Hepatocyte (in vitro differentiated cells): ENCODE measurements at regions not wholly inside any gene's neighbourhood (a gene's known extent, or its start where the extent isn't known, plus 50 kb on each side); places are given as distances from the start of the nearest gene placed in this dataset.

Experiments
- EZH2 ChIP-seq: fragments of 200-600 bp; sonication (generic); IDR thresholded peaks from 2 replicates; pipeline ENCODE4 v1.6.1; 2016; ENCODE audit warnings: antibody characterized with exemption, mild to moderate bottlenecking, borderline replicate concordance
- EZH2phosphoT487 ChIP-seq: fragments of 200-600 bp; sonication (generic); IDR thresholded peaks from one replicate; pipeline ENCODE4 v1.6.1; 2018; ENCODE audit warnings: antibody characterized with exemption, mild to moderate bottlenecking, low read depth, moderate library complexity; ENCODE audit not compliant: unreplicated experiment, severe bottlenecking
- TF ChIP-seq, protein P1 (sequence below): fragments of 200-600 bp; sonication (generic); IDR thresholded peaks from 2 replicates; pipeline ENCODE4 v1.5.1; 2016; ENCODE audit warnings: antibody characterized with exemption, mild to moderate bottlenecking; ENCODE audit not compliant: poor library complexity

DNA sequence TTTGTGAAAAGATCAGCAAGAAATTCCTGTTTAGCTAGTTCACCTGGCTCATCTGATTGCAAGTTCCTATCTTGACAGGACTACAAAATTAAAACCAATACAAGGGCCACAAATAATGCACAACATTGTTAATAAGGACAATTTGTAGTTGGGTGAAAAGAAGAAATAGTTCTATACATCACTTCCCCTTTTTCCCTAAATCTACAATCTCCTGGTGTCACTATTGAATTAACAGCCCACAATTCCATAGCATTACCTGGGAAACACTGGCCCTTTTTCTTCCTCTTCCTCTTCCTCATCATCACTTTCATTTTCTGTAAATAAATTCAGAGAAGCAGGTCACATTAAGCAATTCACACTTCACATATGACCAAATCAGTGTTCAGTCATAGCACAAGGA, 366.9 kb downstream of the FAM72C start:
- TF ChIP-seq, protein P1, sequence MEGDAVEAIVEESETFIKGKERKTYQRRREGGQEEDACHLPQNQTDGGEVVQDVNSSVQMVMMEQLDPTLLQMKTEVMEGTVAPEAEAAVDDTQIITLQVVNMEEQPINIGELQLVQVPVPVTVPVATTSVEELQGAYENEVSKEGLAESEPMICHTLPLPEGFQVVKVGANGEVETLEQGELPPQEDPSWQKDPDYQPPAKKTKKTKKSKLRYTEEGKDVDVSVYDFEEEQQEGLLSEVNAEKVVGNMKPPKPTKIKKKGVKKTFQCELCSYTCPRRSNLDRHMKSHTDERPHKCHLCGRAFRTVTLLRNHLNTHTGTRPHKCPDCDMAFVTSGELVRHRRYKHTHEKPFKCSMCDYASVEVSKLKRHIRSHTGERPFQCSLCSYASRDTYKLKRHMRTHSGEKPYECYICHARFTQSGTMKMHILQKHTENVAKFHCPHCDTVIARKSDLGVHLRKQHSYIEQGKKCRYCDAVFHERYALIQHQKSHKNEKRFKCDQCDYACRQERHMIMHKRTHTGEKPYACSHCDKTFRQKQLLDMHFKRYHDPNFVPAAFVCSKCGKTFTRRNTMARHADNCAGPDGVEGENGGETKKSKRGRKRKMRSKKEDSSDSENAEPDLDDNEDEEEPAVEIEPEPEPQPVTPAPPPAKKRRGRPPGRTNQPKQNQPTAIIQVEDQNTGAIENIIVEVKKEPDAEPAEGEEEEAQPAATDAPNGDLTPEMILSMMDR, result no peak
- no peak for TF ChIP-seq EZH2
- no peak for TF ChIP-seq EZH2phosphoT487
